ENCODE measurements at regions not wholly inside any gene's neighbourhood (a gene's known extent, or its start where the extent isn't known, plus 50 kb on each side); places are given as distances from the start of the nearest gene placed in this dataset.

DNA sequence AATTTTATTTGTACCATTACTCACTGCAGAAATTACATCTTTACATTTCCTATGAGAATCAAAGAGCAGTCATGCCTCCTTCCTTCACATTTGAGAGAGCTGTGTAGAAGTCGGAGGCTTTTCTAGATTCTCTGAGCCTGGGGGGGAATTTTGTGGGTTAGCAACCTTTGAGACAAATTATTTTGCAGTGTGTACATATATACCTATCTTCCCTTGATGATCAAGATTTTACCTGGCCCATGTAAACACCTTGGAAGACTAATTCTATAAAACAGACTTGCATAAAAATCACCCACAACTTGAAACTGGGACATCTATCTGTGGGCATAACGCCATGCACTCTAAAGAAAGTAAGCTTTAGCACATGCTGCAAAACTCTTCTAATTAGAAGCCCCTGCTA lies 491.5 kb upstream of the MDFIC2 start:
- TF ChIP-seq POLR2AphosphoS5 (IDR thresholded peaks at IDR 0.05) (no peak), EP300 (IDR thresholded peaks at IDR 0.05) (no peak), POLR2A (IDR thresholded peaks at IDR 0.05) (no peak)
- TF ChIP-seq, protein P1, sequence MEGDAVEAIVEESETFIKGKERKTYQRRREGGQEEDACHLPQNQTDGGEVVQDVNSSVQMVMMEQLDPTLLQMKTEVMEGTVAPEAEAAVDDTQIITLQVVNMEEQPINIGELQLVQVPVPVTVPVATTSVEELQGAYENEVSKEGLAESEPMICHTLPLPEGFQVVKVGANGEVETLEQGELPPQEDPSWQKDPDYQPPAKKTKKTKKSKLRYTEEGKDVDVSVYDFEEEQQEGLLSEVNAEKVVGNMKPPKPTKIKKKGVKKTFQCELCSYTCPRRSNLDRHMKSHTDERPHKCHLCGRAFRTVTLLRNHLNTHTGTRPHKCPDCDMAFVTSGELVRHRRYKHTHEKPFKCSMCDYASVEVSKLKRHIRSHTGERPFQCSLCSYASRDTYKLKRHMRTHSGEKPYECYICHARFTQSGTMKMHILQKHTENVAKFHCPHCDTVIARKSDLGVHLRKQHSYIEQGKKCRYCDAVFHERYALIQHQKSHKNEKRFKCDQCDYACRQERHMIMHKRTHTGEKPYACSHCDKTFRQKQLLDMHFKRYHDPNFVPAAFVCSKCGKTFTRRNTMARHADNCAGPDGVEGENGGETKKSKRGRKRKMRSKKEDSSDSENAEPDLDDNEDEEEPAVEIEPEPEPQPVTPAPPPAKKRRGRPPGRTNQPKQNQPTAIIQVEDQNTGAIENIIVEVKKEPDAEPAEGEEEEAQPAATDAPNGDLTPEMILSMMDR (IDR thresholded peaks at IDR 0.05) = no peak

Measured in stomach (tissue), 4 donors.